GM19025 (cell line): ENCODE measurements at regions not wholly inside any gene's neighbourhood (a gene's known extent, or its start where the extent isn't known, plus 50 kb on each side); places are given as distances from the start of the nearest gene placed in this dataset.

Experiments
- ATAC-seq: cut with Tn5 transposase; IDR thresholded peaks from one replicate; pipeline ENCODE4 v1.9.1; 2021; ENCODE audit warnings: mild to moderate bottlenecking, low read depth, moderate library complexity; ENCODE audit not compliant: unreplicated experiment

- ATAC-seq, result no peak
Measured at GRCh38 chr18:68262690-68263294, 452.1 kb downstream of the TMX3 start.

GRCh38 chr18:68256418-68257067 lies 458.4 kb downstream of the TMX3 start:
- ATAC-seq, result no peak

GRCh38 chr18:68244786-68245185 lies 470.1 kb downstream of the TMX3 start:
- no peak for ATAC-seq

GRCh38 chr18:68241881-68242280 lies 473.0 kb downstream of the TMX3 start:
- ATAC-seq, result no peak

- ATAC-seq, result no peak
Measured at GRCh38 chr18:68234676-68235075, 480.2 kb downstream of the TMX3 start.

- no peak for ATAC-seq
Measured at GRCh38 chr18:68234131-68234530, 480.8 kb downstream of the TMX3 start.

- no peak for ATAC-seq
Measured at GRCh38 chr18:68233018-68233417, 481.9 kb downstream of the TMX3 start.

GRCh38 chr18:68229351-68229750 lies 485.6 kb downstream of the TMX3 start:
- no peak for ATAC-seq

- no peak for ATAC-seq
Measured at GRCh38 chr18:68221111-68221724, 493.7 kb downstream of the TMX3 start.

- no peak for ATAC-seq
Measured at GRCh38 chr18:68220458-68220857, 494.4 kb downstream of the TMX3 start.

- ATAC-seq, result no peak
Measured at GRCh38 chr18:68219872-68220271, 495.0 kb downstream of the TMX3 start.

GRCh38 chr18:68219274-68219673 lies 495.6 kb downstream of the TMX3 start:
- ATAC-seq, result no peak

- no peak for ATAC-seq
Measured at GRCh38 chr18:68215931-68216330, 499.0 kb downstream of the TMX3 start.

- ATAC-seq, result no peak
Measured at GRCh38 chr18:68186039-68186438, 528.9 kb downstream of the TMX3 start.

GRCh38 chr18:68181956-68182355 lies 533.0 kb downstream of the TMX3 start:
- no peak for ATAC-seq

GRCh38 chr18:68179811-68180210 lies 535.1 kb downstream of the TMX3 start:
- no peak for ATAC-seq

GRCh38 chr18:68178921-68179320 lies 536.0 kb downstream of the TMX3 start:
- ATAC-seq, result no peak

- ATAC-seq, result no peak
Measured at GRCh38 chr18:68177807-68178702, 536.9 kb downstream of the TMX3 start.

- no peak for ATAC-seq
Measured at GRCh38 chr18:68176901-68177300, 538.0 kb downstream of the TMX3 start.

- no peak for ATAC-seq
Measured at GRCh38 chr18:68172842-68173549, 541.9 kb downstream of the TMX3 start.
